ENCODE measurements at regions not wholly inside any gene's neighbourhood (a gene's known extent, or its start where the extent isn't known, plus 50 kb on each side); places are given as distances from the start of the nearest gene placed in this dataset.

DNA sequence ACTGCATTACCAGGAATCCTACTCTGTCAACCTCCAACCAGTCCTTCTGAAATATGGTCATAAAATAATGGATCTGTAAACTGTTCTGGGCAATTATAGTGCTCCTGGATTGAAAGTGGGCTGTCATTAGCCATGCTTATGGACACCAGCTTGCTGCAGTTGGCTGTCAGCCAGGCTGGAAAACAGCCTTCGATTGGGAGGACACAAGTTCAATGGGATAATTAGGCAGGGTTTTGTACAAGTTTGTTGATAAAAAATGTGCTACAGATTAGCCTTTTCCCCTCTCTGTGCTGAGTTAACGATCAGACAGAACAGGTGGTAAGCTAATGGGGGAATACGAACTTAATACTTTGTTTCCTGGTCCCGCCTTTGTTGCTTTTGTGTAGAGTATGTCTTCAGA lies 413.9 kb downstream of the DUSP10 start:
- H3K27ac ChIP-seq (ENCODE audit: control insufficient read depth, insufficient read depth), result no peak overlapping the region

DNA sequence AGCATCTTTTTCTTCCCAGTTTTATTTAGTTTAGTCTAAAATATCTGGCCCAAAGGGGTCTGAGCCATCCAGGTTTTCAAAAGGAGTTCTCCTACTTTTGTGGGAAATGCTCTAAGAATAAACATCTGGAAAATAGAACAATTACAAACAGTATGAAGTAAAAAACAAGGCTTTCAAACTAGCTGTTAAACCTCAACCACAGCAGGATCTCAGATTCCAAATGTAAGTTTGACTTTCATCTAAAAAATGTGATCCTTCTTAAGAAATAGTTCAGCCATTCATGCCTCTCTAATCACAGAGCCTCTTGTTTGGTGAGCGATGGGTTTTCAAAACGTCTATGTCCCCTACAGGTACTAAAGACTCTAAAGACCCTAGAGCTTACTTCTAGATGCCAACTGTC lies 413.5 kb downstream of the DUSP10 start:
- Histone ChIP-seq H3K4me1 (ENCODE audit: control insufficient read depth, insufficient read depth, low read length) (no peaks in the 10 kb centered on the region), H3K9me3 (replicated peaks; ENCODE audit: control insufficient read depth, insufficient read depth, low read length) (no peaks in the 10 kb centered on the region), H3K36me3 (ENCODE audit: control insufficient read depth in 2 of 2, insufficient read depth in 2 of 2, low read length in 1 of 2) (no peaks in the 10 kb centered on the region), H3K27me3 (replicated peaks in 1 of 2; ENCODE audit: control insufficient read depth in 2 of 2, insufficient read depth in 2 of 2, low read length in 1 of 2) (no peaks in the 10 kb centered on the region), H3K4me2 (ENCODE audit: control insufficient read depth, insufficient read depth) (no peak overlapping the region), H3K4me3 (no peak overlapping the region), H3K9ac (ENCODE audit: control insufficient read depth, insufficient read depth, low read length) (no peak overlapping the region), H3K79me2 (ENCODE audit: control insufficient read depth, insufficient read depth, low read length) (no peaks in the 10 kb centered on the region), H4K20me1 (ENCODE audit: control insufficient read depth, insufficient read depth) (no peaks in the 10 kb centered on the region), H3K27ac (ENCODE audit: control insufficient read depth, insufficient read depth) (no peak overlapping the region), H2AFZ (ENCODE audit: control insufficient read depth, low read depth, low read length) (no peak overlapping the region)
- FAIRE-seq (no peak), ATAC-seq (no peak), DNase-seq (ENCODE audit: low read depth, low spot score) (no peak)
- ChIA-PET SMC1A (ENCODE audit: uncharacterized antibody, unreplicated experiment) (interaction anchor here (1.1 kb wide), 1 partner anchor 13 kb away, joined by 3 read pairs; no protein-coding TSS in a partner anchor), RAD21 (ENCODE audit: unreplicated experiment) (no interaction called here), POLR2A (no interaction called here), CTCF (no interaction called here)
- in situ Hi-C loops (cut with MboI) (no loop called here), intact Hi-C loops (cut with micrococcal nuclease; ENCODE audit: unreplicated experiment) (no loop called here)
- BruUV-seq (replicated peaks), result no TSS peak
- WGBS (ENCODE audit: insufficient coverage, insufficient replicate concordance, low lambda C conversion rate, missing lambda C conversion rate), result 71% methylated on average over 2 of the region's 2 CpGs
- TF ChIP-seq ATF7 (IDR thresholded peaks at IDR 0.05; ENCODE audit: low read depth), result no peak
- no peak for TF ChIP-seq TBL1XR1 (IDR thresholded peaks at IDR 0.05; ENCODE audit: low read depth, low read length)
- no peak for TF ChIP-seq FOS (IDR thresholded peaks at IDR 0.05; ENCODE audit: borderline replicate concordance, extremely low read depth, insufficient read length)
- no peak for TF ChIP-seq MTA3 (IDR thresholded peaks at IDR 0.05; ENCODE audit: borderline replicate concordance, low read length)
- no peak for TF ChIP-seq SRF (IDR thresholded peaks at IDR 0.05; ENCODE audit: low read depth in 2 of 2, low read length in 2 of 2)
- no peak for TF ChIP-seq EED (IDR thresholded peaks at IDR 0.05; ENCODE audit: low read depth)
- TF ChIP-seq ETV6 (conservative IDR thresholded peaks at IDR 0.05 in 1 of 2, IDR thresholded peaks at IDR 0.05 in 1 of 2; ENCODE audit: borderline replicate concordance in 1 of 2, low read depth in 1 of 2), result no peak
- no peak for TF ChIP-seq RAD21 (IDR thresholded peaks at IDR 0.05; ENCODE audit: insufficient read depth, low read depth, low read length)
- no peak for TF ChIP-seq ZSCAN29 (IDR thresholded peaks at IDR 0.05)
- no peak for TF ChIP-seq JUNB (IDR thresholded peaks at IDR 0.05)
- TF ChIP-seq SPI1 (IDR thresholded peaks at IDR 0.05; ENCODE audit: borderline replicate concordance, insufficient read depth, low read depth, low read length), result no peak
- no peak for TF ChIP-seq CBX3 (IDR thresholded peaks at IDR 0.05; ENCODE audit: borderline replicate concordance, low read depth)
- no peak for TF ChIP-seq BRCA1 (IDR thresholded peaks at IDR 0.05; ENCODE audit: low read depth, low read length)
- TF ChIP-seq RB1 (IDR thresholded peaks at IDR 0.05; ENCODE audit: borderline replicate concordance), result no peak
- no peak for TF ChIP-seq POLR2AphosphoS2 (IDR thresholded peaks at IDR 0.05; ENCODE audit: low read depth, low read length)
- no peak for TF ChIP-seq RELA (IDR thresholded peaks at IDR 0.05; ENCODE audit: borderline replicate concordance, partially characterized antibody)

More for the DNA sequence above, 413.9 kb downstream of the DUSP10 start:
- Histone ChIP-seq H3K9ac (ENCODE audit: control insufficient read depth, insufficient read depth, low read length) (no peak overlapping the region), H3K27me3 (replicated peaks in 1 of 2; ENCODE audit: control insufficient read depth in 2 of 2, insufficient read depth in 2 of 2, low read length in 1 of 2) (no peaks in the 10 kb centered on the region), H3K4me2 (ENCODE audit: control insufficient read depth, insufficient read depth) (no peak overlapping the region), H4K20me1 (ENCODE audit: control insufficient read depth, insufficient read depth) (no peaks in the 10 kb centered on the region), H3K4me1 (ENCODE audit: control insufficient read depth, insufficient read depth, low read length) (no peaks in the 10 kb centered on the region), H3K36me3 (ENCODE audit: control insufficient read depth in 2 of 2, insufficient read depth in 2 of 2, low read length in 1 of 2) (no peaks in the 10 kb centered on the region), H3K9me3 (replicated peaks; ENCODE audit: control insufficient read depth, insufficient read depth, low read length) (no peaks in the 10 kb centered on the region), H3K79me2 (ENCODE audit: control insufficient read depth, insufficient read depth, low read length) (no peaks in the 10 kb centered on the region), H3K4me3 (no peak overlapping the region), H2AFZ (ENCODE audit: control insufficient read depth, low read depth, low read length) (no peak overlapping the region)
- no TSS peak for BruUV-seq (replicated peaks)
- FAIRE-seq (no peak), ATAC-seq (no peak), DNase-seq (ENCODE audit: low read depth, low spot score) (no peak)
- in situ Hi-C loops (cut with MboI) (no loop called here), intact Hi-C loops (cut with micrococcal nuclease; ENCODE audit: unreplicated experiment) (no loop called here)
- WGBS (ENCODE audit: insufficient coverage, insufficient replicate concordance, low lambda C conversion rate, missing lambda C conversion rate), result 3% methylated on average over 4 of the region's 4 CpGs
- no peak for TF ChIP-seq CREM (IDR thresholded peaks at IDR 0.05; ENCODE audit: low read depth)
- TF ChIP-seq NFYA (IDR thresholded peaks at IDR 0.05; ENCODE audit: borderline replicate concordance, low read depth, low read length), result no peak
- ChIA-PET SMC1A (ENCODE audit: uncharacterized antibody, unreplicated experiment) (interaction anchor here (1.1 kb wide), 1 partner anchor 13 kb away, joined by 3 read pairs; no protein-coding TSS in a partner anchor), CTCF (interaction anchor here (0.5 kb wide), 1 partner anchor 553 kb away, joined by 3 read pairs; no protein-coding TSS in a partner anchor), RAD21 (ENCODE audit: unreplicated experiment) (no interaction called here), POLR2A (no interaction called here)
